Effector memory CD4-positive, alpha-beta T cell (primary cell): ENCODE measurements at regions not wholly inside any gene's neighbourhood (a gene's known extent, or its start where the extent isn't known, plus 50 kb on each side); places are given as distances from the start of the nearest gene placed in this dataset.

ENCODE experiments used
- DNase-seq, 3 donors: peaks; one replicate each; pipeline ENCODE4 v3.0.0-alpha.2; 2020
- H3K27ac ChIP-seq: 2 replicates; pipeline ENCODE4 v1.7.0; 2013; ENCODE audit warnings: mild to moderate bottlenecking, low read length, moderate library complexity; ENCODE audit not compliant: insufficient read depth, poor library complexity, severe bottlenecking
- H3K27me3 ChIP-seq: replicated peaks from 2 replicates; pipeline ENCODE4 v1.7.0; 2013; ENCODE audit warnings: mild to moderate bottlenecking, low read length; ENCODE audit not compliant: insufficient read depth, control insufficient read depth, poor library complexity, severe bottlenecking
- H3K36me3 ChIP-seq: 2 replicates; pipeline ENCODE4 v1.7.0; 2013; ENCODE audit warnings: mild to moderate bottlenecking, low read length, moderate library complexity; ENCODE audit not compliant: control insufficient read depth, insufficient read depth
- H3K4me1 ChIP-seq: 2 replicates; pipeline ENCODE4 v1.7.0; 2013; ENCODE audit warnings: low read length, mild to moderate bottlenecking; ENCODE audit not compliant: control insufficient read depth, insufficient read depth, poor library complexity, severe bottlenecking
- H3K4me3 ChIP-seq: 2 replicates; pipeline ENCODE4 v1.7.0; 2013; ENCODE audit warnings: low read length, low read depth, mild to moderate bottlenecking; ENCODE audit not compliant: insufficient read depth, poor library complexity, severe bottlenecking
- H3K9me3 ChIP-seq: 2 replicates; pipeline ENCODE4 v1.7.0; 2013; ENCODE audit warnings: mild to moderate bottlenecking, low read length, moderate library complexity; ENCODE audit not compliant: control insufficient read depth

DNA sequence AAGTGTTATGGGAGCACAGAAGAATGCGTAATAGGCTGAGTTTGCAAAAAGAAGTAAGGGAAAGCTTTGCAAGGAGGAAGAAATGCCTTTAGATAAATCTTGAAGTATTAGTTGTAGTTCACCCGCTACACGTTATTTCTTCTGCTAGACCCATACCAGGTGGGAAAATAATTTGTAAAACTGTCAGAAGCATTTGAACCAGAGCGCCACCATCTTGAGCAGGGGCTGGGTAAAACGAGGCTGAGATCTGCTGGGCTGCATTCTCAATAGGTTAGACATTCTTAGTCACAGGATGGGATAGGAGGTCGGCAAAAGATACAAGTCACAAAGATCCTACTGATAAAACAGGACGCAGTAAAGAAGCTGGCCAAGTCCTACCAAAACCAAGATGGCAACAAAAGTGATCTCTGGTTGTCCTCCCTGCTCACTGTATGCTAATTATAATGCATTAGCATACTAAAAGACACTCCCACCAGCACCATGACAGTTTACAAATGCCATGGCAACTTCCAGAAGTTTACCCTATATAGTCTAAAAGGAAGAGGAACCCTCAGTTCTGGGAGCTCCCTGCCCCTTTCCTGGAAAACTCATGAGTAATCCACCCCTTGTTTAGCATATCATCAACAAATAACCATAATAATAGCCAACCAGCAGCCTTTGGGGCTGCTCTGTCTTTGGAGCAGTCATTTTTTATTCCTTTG lies 50.0 kb upstream of the ZNF280D start:
- Histone ChIP-seq H3K36me3 (no peaks in the 10 kb centered on the region), H3K9me3 (no peaks in the 10 kb centered on the region), H3K4me3 (no peak overlapping the region), H3K27ac (no peak overlapping the region), H3K27me3 (no peaks in the 10 kb centered on the region), H3K4me1 (no peaks in the 10 kb centered on the region)
- no peak for DNase-seq
